Vagina (tissue), 2 donors: ENCODE measurements at regions not wholly inside any gene's neighbourhood (a gene's known extent, or its start where the extent isn't known, plus 50 kb on each side); places are given as distances from the start of the nearest gene placed in this dataset.

Experiments used
- DNase-seq, 2 donors: peaks; one replicate each; pipeline ENCODE4 v3.0.0-alpha.2; 2017; ENCODE audit errors: extremely low spot score in 2 of 2
- H3K27ac ChIP-seq: fragments of 200-600 bp; sonication (generic); one replicate; pipeline ENCODE4 v1.5.1; 2019
- H3K27me3 ChIP-seq: fragments of 200-600 bp; sonication (generic); one replicate; pipeline ENCODE4 v1.5.1; 2019
- H3K36me3 ChIP-seq, 2 donors: fragments of 200-600 bp; sonication (generic); one replicate each; pipeline ENCODE4 v1.5.1; 2017 to 2019
- H3K4me1 ChIP-seq: fragments of 200-600 bp; sonication (generic); one replicate; pipeline ENCODE4 v1.5.1; 2019
- H3K4me3 ChIP-seq, 2 donors: fragments of 200-600 bp; sonication (generic); 1 replicate in 1 of 2; 2 replicates in 1 of 2; pipeline ENCODE4 v1.5.1; 2016 to 2019
- H3K9me3 ChIP-seq: fragments of 200-600 bp; sonication (generic); one replicate; pipeline ENCODE4 v1.5.1; 2019
- CTCF ChIP-seq, 3 experiments: fragments of 450-650 bp in 2 of 3; fragments of 200-600 bp in 1 of 3; sonication (generic) in 1 of 3; IDR thresholded peaks; one replicate each; pipeline ENCODE4 v1.5.1; 2017 to 2019; ENCODE audit warnings: antibody characterized with exemption in 3 of 3, mild to moderate bottlenecking in 2 of 3, moderate library complexity in 2 of 3
- POLR2A ChIP-seq, 2 donors: fragments of 450-650 bp; IDR thresholded peaks; one replicate each; pipeline ENCODE4 v1.6.1; 2017; ENCODE audit warnings: antibody characterized with exemption in 2 of 2, mild to moderate bottlenecking in 2 of 2, moderate library complexity in 2 of 2
- POLR2AphosphoS5 ChIP-seq, 2 donors: sonication (generic); formaldehyde crosslinking; IDR thresholded peaks; one replicate each; pipeline ENCODE4 v1.9.0; 2017; ENCODE audit warnings: antibody characterized with exemption in 2 of 2, mild to moderate bottlenecking in 2 of 2, low read depth in 1 of 2; ENCODE audit not compliant: insufficient read depth in 1 of 2
- intact Hi-C: fragments of 100-400 bp; cut with DNase I; formaldehyde crosslinking; loops from one replicate; pipeline ENCODE4 v1.15.1; 2023

DNA sequence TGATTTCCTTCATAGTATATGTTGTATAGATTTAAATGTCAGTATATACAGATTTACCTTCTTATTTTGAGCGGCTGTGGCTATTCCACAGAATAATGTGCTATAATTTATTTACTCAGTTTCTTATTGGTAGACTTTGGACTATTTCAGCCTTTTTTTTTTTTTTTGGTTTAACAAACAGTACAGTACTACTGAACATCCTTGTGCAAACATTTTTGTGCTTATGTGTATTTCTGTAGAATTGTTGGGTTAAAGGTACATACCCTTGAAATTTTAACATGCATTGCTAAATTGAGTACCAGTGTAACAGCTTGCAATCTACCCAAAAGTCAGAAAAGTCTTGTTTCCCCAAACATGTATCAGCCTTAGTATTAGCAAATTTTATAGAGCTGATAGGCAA, 68.8 kb downstream of the HHEX start:
- TF ChIP-seq CTCF (IDR thresholded peaks at IDR 0.05) (no peak), POLR2AphosphoS5 (IDR thresholded peaks at IDR 0.05; ENCODE audit: insufficient read depth in 1 of 2, low read depth in 1 of 2) (no peak), POLR2A (IDR thresholded peaks at IDR 0.05) (no peak)
- H3K4me1 ChIP-seq = no peaks in the 10 kb centered on the region
- H3K4me3 ChIP-seq = no peak overlapping the region
- no peaks in the 10 kb centered on the region for H3K9me3 ChIP-seq
- intact Hi-C loops = no loop called here
- no peak for DNase-seq
- H3K36me3 ChIP-seq = no peaks in the 10 kb centered on the region
- no peak overlapping the region for H3K27ac ChIP-seq
- H3K27me3 ChIP-seq = no peaks in the 10 kb centered on the region

DNA sequence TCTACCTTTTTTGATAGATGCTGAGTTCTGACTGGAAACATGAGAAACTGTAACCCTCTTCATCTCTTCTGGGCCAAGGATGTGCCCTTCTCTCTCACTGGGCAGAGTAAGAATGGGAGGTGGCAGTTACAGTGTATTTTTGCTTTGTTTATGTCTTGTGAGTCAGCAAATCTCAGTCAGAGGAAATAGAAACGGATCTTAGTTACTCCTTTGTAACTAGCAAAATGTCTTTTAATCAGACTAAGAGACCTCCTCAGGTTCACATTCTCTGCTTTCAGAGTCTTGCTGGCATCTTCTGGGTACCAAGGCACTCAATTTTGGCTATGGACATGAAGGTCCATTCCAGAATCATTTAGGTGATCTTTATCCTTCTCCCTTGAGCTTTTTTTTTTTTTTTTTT, 70.9 kb downstream of the HHEX start:
- no peaks in the 10 kb centered on the region for H3K4me1 ChIP-seq
- intact Hi-C loops = no loop called here
- H3K9me3 ChIP-seq = no peaks in the 10 kb centered on the region
- H3K36me3 ChIP-seq = no peaks in the 10 kb centered on the region
- H3K27me3 ChIP-seq = no peaks in the 10 kb centered on the region
- TF ChIP-seq CTCF (IDR thresholded peaks at IDR 0.05) = no peak
- TF ChIP-seq POLR2A (IDR thresholded peaks at IDR 0.05) = no peak
- no peak overlapping the region for H3K27ac ChIP-seq
- H3K4me3 ChIP-seq = no peak overlapping the region
- no peak for DNase-seq

DNA sequence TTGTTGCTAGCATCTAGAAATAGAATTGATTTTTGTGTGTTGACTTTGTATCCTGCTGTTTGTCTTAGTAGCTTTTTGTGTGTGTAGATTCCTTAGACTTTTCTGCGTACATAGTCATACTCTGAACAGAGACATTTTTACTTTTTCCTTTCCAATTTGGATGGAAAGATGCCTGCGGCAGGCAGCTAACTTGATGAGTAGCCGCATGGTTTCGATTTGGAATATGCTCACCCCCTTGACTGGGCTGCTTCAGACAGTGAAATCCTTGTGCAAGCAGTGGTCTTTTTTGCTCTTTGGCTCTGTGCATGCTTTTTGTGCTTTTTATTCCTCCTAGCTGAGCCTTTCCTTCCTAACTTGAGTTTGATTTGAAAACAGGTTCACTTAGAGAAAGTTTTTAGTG, 71.8 kb downstream of the HHEX start:
- Histone ChIP-seq H3K27ac (no peak overlapping the region), H3K36me3 (no peaks in the 10 kb centered on the region), H3K4me3 (no peak overlapping the region), H3K4me1 (no peaks in the 10 kb centered on the region), H3K27me3 (no peaks in the 10 kb centered on the region), H3K9me3 (no peaks in the 10 kb centered on the region)
- intact Hi-C loops = no loop called here
- DNase-seq = no peak
- TF ChIP-seq POLR2AphosphoS5 (IDR thresholded peaks at IDR 0.05; ENCODE audit: insufficient read depth in 1 of 2, low read depth in 1 of 2) (no peak), CTCF (IDR thresholded peaks at IDR 0.05) (no peak), POLR2A (IDR thresholded peaks at IDR 0.05) (no peak)

DNA sequence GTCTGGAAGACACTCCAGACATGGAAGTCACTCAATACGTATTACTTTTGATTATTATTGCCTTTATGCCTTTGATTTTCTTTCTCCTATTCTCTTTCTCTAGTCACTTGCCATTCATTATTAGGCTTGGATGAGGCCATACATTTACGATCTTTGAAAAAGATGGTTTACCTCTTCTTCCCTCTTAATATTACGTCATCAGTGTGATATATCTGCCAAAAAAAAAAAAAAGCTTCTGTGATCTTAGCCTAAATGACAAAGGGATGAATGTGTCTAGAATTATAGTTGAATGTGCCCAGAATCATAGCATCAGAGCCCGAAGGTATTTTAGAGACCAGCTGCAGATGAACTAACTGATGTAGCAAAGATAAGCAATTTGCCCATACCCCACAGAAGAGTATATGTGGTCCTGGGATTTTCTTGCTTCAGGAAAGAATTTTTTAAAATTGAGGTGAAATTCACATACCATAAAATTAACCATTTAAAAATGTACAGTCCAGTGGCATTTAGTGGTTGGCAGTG, 73.9 kb downstream of the HHEX start:
- DNase-seq = no peak
- H3K36me3 ChIP-seq = no peaks in the 10 kb centered on the region
- no peak for TF ChIP-seq POLR2AphosphoS5 (IDR thresholded peaks at IDR 0.05; ENCODE audit: insufficient read depth in 1 of 2, low read depth in 1 of 2)
- no peak for TF ChIP-seq CTCF (IDR thresholded peaks at IDR 0.05)
- TF ChIP-seq POLR2A (IDR thresholded peaks at IDR 0.05) = no peak
- no peaks in the 10 kb centered on the region for H3K27me3 ChIP-seq
- H3K4me1 ChIP-seq = no peaks in the 10 kb centered on the region
- H3K4me3 ChIP-seq = no peak overlapping the region
- intact Hi-C loops = no loop called here
- no peak overlapping the region for H3K27ac ChIP-seq
- H3K9me3 ChIP-seq = no peaks in the 10 kb centered on the region

DNA sequence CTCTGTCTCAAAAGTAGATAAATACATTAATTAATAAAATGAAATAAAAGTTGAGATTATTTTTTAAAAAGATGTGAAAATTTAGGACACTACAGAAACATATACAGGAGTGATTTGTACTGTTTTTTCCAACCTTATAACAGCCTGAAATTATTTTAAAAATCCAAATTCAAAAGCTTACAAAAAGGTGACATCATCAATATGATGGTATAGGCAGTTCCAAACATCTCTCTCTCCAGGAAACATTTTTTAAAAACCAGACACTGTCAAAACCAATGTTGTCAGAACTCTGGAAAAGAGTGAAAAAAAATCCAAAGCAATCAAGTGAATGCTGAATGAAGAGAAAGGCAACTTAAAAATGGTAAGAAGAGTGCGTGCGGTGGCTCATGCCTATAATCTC, 76.7 kb downstream of the HHEX start:
- no peak for TF ChIP-seq POLR2A (IDR thresholded peaks at IDR 0.05)
- no peak for TF ChIP-seq POLR2AphosphoS5 (IDR thresholded peaks at IDR 0.05; ENCODE audit: insufficient read depth in 1 of 2, low read depth in 1 of 2)
- no peak for TF ChIP-seq CTCF (IDR thresholded peaks at IDR 0.05)
- no peak overlapping the region for H3K4me3 ChIP-seq
- intact Hi-C loops = no loop called here
- no peaks in the 10 kb centered on the region for H3K27me3 ChIP-seq
- no peak for DNase-seq
- H3K36me3 ChIP-seq = no peaks in the 10 kb centered on the region
- no peak overlapping the region for H3K27ac ChIP-seq
- H3K9me3 ChIP-seq = no peaks in the 10 kb centered on the region
- no peaks in the 10 kb centered on the region for H3K4me1 ChIP-seq
